ENCODE measurements at regions not wholly inside any gene's neighbourhood (a gene's known extent, or its start where the extent isn't known, plus 50 kb on each side); places are given as distances from the start of the nearest gene placed in this dataset.

- intact Hi-C loops (cut with micrococcal nuclease): no loop called here
- 77% methylated on average over 5 of the region's 6 CpGs for WGBS (ENCODE audit: insufficient coverage)
- Histone ChIP-seq H3K9me3 (ENCODE audit: control insufficient read depth, insufficient read depth, low read length) (peaks cover 3% of the 10 kb centered on the region), H3K4me1 (ENCODE audit: control insufficient read depth, insufficient read depth, low read length) (no peaks in the 10 kb centered on the region), H3K4me3 (ENCODE audit: low read length) (no peak overlapping the region), H3K27ac (ENCODE audit: low read length) (no peak overlapping the region), H3K36me3 (ENCODE audit: control insufficient read depth, insufficient read depth, low read length) (no peaks in the 10 kb centered on the region), H3K27me3 (ENCODE audit: control insufficient read depth, insufficient read depth, low read length) (no peaks in the 10 kb centered on the region)
- Mint-ChIP-seq H3K27ac (no peak overlapping the region), H3K9me3 (peaks cover 3 to 5% of the 10 kb centered on the region in 2 donors), H3K4me3 (no peak overlapping the region), H3K27me3 (ENCODE audit: low read depth in 2 of 2) (no peaks in the 10 kb centered on the region), H3K36me3 (no peaks in the 10 kb centered on the region), H3K4me1 (peaks cover 0 to 6% of the 10 kb centered on the region in 2 donors)
- no peak for ATAC-seq
- no peak for DNase-seq
- no peak for TF ChIP-seq CTCF (IDR thresholded peaks at IDR 0.05)
These were observed 60.2 kb upstream of the VCX3B start for GRCh38 chrX:8404471-8404870.

GRCh38 chrX:8404926-8405325, 59.7 kb upstream of the VCX3B start:
- ATAC-seq (no peak), DNase-seq (no peak)
- H3K27ac Mint-ChIP-seq: no peak overlapping the region
- H3K9me3 Mint-ChIP-seq: peaks cover 3 to 5% of the 10 kb centered on the region in 2 donors
- H3K9me3 ChIP-seq (ENCODE audit: control insufficient read depth, insufficient read depth, low read length): peaks cover 3% of the 10 kb centered on the region
- peaks cover 0 to 6% of the 10 kb centered on the region in 2 donors for H3K4me1 Mint-ChIP-seq
- H3K27me3 Mint-ChIP-seq (ENCODE audit: low read depth in 2 of 2): no peaks in the 10 kb centered on the region
- intact Hi-C loops (cut with micrococcal nuclease): no loop called here
- WGBS (ENCODE audit: insufficient coverage): 70% methylated on average over 1 of the region's 2 CpGs
- H3K4me3 ChIP-seq (ENCODE audit: low read length): no peak overlapping the region
- TF ChIP-seq CTCF (IDR thresholded peaks at IDR 0.05): no peak
- H3K36me3 ChIP-seq (ENCODE audit: control insufficient read depth, insufficient read depth, low read length): no peaks in the 10 kb centered on the region
- no peak overlapping the region for H3K4me3 Mint-ChIP-seq
- H3K27me3 ChIP-seq (ENCODE audit: control insufficient read depth, insufficient read depth, low read length): no peaks in the 10 kb centered on the region
- no peaks in the 10 kb centered on the region for H3K36me3 Mint-ChIP-seq
- no peaks in the 10 kb centered on the region for H3K4me1 ChIP-seq (ENCODE audit: control insufficient read depth, insufficient read depth, low read length)
- H3K27ac ChIP-seq (ENCODE audit: low read length): no peak overlapping the region

- ATAC-seq (peak in 1 of 3 donors; percentile 34), DNase-seq (no peak)
- no peak overlapping the region for H3K27ac Mint-ChIP-seq
- H3K27me3 ChIP-seq (ENCODE audit: control insufficient read depth, insufficient read depth, low read length): no peaks in the 10 kb centered on the region
- no peak overlapping the region for H3K4me3 Mint-ChIP-seq
- WGBS (ENCODE audit: insufficient coverage): 0% methylated on average over 1 of the region's 7 CpGs
- H3K9me3 ChIP-seq (ENCODE audit: control insufficient read depth, insufficient read depth, low read length): peaks cover 3% of the 10 kb centered on the region
- peaks cover 0 to 6% of the 10 kb centered on the region in 2 donors for H3K4me1 Mint-ChIP-seq
- no peak for TF ChIP-seq CTCF (IDR thresholded peaks at IDR 0.05)
- no peak overlapping the region for H3K27ac ChIP-seq (ENCODE audit: low read length)
- intact Hi-C loops (cut with micrococcal nuclease): no loop called here
- peaks cover under 1 to 2% of the 10 kb centered on the region in 2 donors for H3K9me3 Mint-ChIP-seq
- H3K4me3 ChIP-seq (ENCODE audit: low read length): no peak overlapping the region
- H3K36me3 ChIP-seq (ENCODE audit: control insufficient read depth, insufficient read depth, low read length): no peaks in the 10 kb centered on the region
- H3K4me1 ChIP-seq (ENCODE audit: control insufficient read depth, insufficient read depth, low read length): no peaks in the 10 kb centered on the region
- no peaks in the 10 kb centered on the region for H3K27me3 Mint-ChIP-seq (ENCODE audit: low read depth in 2 of 2)
- no peaks in the 10 kb centered on the region for H3K36me3 Mint-ChIP-seq
These were observed 59.0 kb upstream of the VCX3B start for GRCh38 chrX:8405631-8406030.

GRCh38 chrX:8413279-8413678, 51.4 kb upstream of the VCX3B start:
- TF ChIP-seq CTCF (IDR thresholded peaks at IDR 0.05): no peak
- no peaks in the 10 kb centered on the region for H3K36me3 Mint-ChIP-seq

More at GRCh38 chrX:8413279-8413678, 51.4 kb upstream of the VCX3B start:
- Histone ChIP-seq H3K4me1 (ENCODE audit: control insufficient read depth, insufficient read depth, low read length) (no peaks in the 10 kb centered on the region), H3K9me3 (ENCODE audit: control insufficient read depth, insufficient read depth, low read length) (peaks cover 4% of the 10 kb centered on the region), H3K36me3 (ENCODE audit: control insufficient read depth, insufficient read depth, low read length) (no peaks in the 10 kb centered on the region), H3K4me3 (ENCODE audit: low read length) (no peak overlapping the region), H3K27ac (ENCODE audit: low read length) (no peak overlapping the region), H3K27me3 (ENCODE audit: control insufficient read depth, insufficient read depth, low read length) (no peaks in the 10 kb centered on the region)
- ATAC-seq (no peak), DNase-seq (no peak)
- intact Hi-C loops (cut with micrococcal nuclease): no loop called here
- Mint-ChIP-seq H3K9me3 (peaks cover 9% of the 10 kb centered on the region in 2 donors), H3K27me3 (ENCODE audit: low read depth in 2 of 2) (no peaks in the 10 kb centered on the region), H3K27ac (no peak overlapping the region), H3K4me1 (no peaks in the 10 kb centered on the region), H3K4me3 (no peak overlapping the region)
- WGBS (ENCODE audit: insufficient coverage): 100% methylated on average over 1 of the region's 2 CpGs
